HL-60 (cell line): ENCODE measurements at regions not wholly inside any gene's neighbourhood (a gene's known extent, or its start where the extent isn't known, plus 50 kb on each side); places are given as distances from the start of the nearest gene placed in this dataset.

Experiments
- DNase-seq, 2 experiments: peaks; one replicate each; pipeline ENCODE4 v3.0.0-alpha.2; 2010 to 2020; ENCODE audit warnings: low read depth in 1 of 2, low spot score in 1 of 2
- H3K27ac ChIP-seq: fragments of 250-450 bp; sonication (Bioruptor Pico); replicated peaks from 2 replicates; pipeline ENCODE4 v1.5.1; 2020; ENCODE audit warnings: mild to moderate bottlenecking, moderate library complexity
- H3K27me3 ChIP-seq: fragments of 250-450 bp; sonication (Bioruptor Pico); 2 replicates; pipeline ENCODE4 v1.5.1; 2021; ENCODE audit warnings: mild to moderate bottlenecking, moderate library complexity; ENCODE audit not compliant: insufficient read depth, poor library complexity, severe bottlenecking
- H3K4me3 ChIP-seq: replicated peaks from 2 replicates; pipeline ENCODE4 v1.5.1; 2011; ENCODE audit warnings: mild to moderate bottlenecking, control low read depth, low read length; ENCODE audit not compliant: insufficient read depth
- CTCF ChIP-seq: IDR thresholded peaks from one replicate; pipeline ENCODE4 v1.5.1; 2011; ENCODE audit warnings: low read length, control low read depth, inconsistent platforms; ENCODE audit not compliant: insufficient read depth
- GABPA ChIP-seq: IDR thresholded peaks from 2 replicates; pipeline ENCODE4 v1.6.1; 2012; ENCODE audit warnings: low read depth
- POLR2AphosphoS5 ChIP-seq: IDR thresholded peaks from 2 replicates; pipeline ENCODE4 v1.6.1; 2012; ENCODE audit warnings: low read depth
- REST ChIP-seq: IDR thresholded peaks from 2 replicates; pipeline ENCODE4 v1.6.1; 2012; ENCODE audit warnings: low read depth; ENCODE audit not compliant: insufficient replicate concordance
- SPI1 ChIP-seq: IDR thresholded peaks from 2 replicates; pipeline ENCODE4 v1.6.1; 2012; ENCODE audit warnings: low read depth, mild to moderate bottlenecking, borderline replicate concordance

DNA sequence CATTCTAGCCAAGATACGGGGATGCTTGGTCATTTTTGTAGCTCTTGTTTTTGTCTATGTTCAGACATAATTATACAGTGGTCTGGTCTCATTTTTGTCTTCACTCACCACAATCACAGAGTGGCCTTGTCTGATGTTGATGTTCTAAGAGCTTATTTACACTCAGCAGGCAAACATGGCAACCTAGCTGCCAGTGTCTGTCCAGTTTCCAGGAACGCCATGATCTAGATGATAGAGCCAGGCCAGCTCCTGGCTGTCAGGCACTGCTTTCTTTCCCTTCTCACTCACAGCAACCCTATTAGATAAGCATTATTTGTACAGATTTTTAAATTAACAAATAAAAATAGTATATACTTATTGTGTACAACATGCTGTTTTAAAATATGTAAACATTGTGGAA lies 98.6 kb upstream of the PHF14 start:
- no peak for TF ChIP-seq GABPA
- no peak for TF ChIP-seq CTCF
- TF ChIP-seq SPI1: no peak
- TF ChIP-seq POLR2AphosphoS5: no peak
- TF ChIP-seq REST: no peak
- no peak for DNase-seq
- no peak overlapping the region for H3K27ac ChIP-seq
- H3K4me3 ChIP-seq: no peak overlapping the region
- peaks cover 2% of the 10 kb centered on the region for H3K27me3 ChIP-seq

- no peak overlapping the region for H3K4me3 ChIP-seq
- H3K27ac ChIP-seq: no peak overlapping the region
- peak in 1 of 2 experiments; percentile 35 for DNase-seq
- TF ChIP-seq GABPA (no peak), CTCF (no peak), REST (no peak), SPI1 (peak; percentile 94), POLR2AphosphoS5 (no peak)
- no peaks in the 10 kb centered on the region for H3K27me3 ChIP-seq
These were observed 84.8 kb upstream of the PHF14 start for GRCh38 chr7:10888861-10889260.

DNA sequence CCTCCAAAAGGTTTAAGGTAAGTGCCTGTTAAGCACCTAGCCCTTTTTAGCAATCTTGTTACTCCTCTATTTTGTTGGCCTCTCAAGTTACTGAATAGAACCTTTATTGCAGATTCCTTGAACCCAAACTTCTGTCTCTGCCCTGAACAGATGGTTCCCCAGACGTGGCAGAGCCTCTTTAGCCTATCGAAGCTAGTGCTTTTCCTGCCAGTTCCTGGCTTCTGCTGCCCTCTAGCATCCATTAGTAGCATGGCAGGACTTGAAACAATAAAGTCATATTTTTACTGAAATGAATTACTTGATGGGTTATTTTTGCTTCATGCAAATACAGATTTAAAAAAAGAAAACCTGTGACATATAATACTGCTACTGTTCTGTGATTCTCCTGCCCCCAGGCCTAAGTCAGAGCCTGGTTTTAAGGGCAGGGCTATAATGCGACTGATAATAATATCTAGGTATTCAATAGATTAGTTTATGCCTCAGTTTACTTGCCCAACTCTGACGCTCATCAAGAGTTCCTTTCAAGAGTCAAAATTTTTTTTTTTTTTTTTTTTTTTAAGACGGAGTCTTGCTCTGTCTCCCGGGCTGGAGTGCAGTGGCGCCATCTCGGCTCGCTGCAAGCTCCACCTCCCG lies 84.3 kb upstream of the PHF14 start:
- no peaks in the 10 kb centered on the region for H3K27me3 ChIP-seq
- no peak for TF ChIP-seq POLR2AphosphoS5
- peak; percentile 59 for TF ChIP-seq CTCF
- peak; percentile 10 to 59 for DNase-seq
- H3K4me3 ChIP-seq: no peak overlapping the region
- no peak overlapping the region for H3K27ac ChIP-seq

DNA sequence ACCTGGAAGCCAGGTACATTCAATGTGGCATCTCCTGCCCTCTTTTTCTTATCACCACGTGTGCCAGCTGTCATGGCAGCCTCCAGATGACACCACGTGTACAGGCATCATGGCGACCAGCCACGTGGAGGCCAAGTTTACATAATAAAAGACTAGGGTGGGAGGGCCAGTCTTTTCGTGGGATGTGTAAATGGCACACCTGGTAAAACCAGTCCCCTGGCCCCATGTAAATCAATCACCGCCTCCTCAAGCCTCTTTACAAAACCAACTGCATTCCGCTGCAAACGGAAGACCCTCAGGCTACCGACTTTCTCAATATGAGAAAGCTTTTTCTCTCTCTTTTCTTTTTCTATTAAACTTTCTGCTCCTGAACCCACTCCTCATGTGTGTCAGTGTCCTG lies 65.1 kb upstream of the PHF14 start:
- H3K27me3 ChIP-seq: no peaks in the 10 kb centered on the region
- H3K27ac ChIP-seq: no peak overlapping the region
- TF ChIP-seq POLR2AphosphoS5: no peak
- TF ChIP-seq REST: no peak
- TF ChIP-seq GABPA: no peak
- TF ChIP-seq SPI1: no peak
- no peak for TF ChIP-seq CTCF
- no peak for DNase-seq
- no peak overlapping the region for H3K4me3 ChIP-seq
